Esophagus mucosa (tissue), 1 donor: ENCODE measurements at regions not wholly inside any gene's neighbourhood (a gene's known extent, or its start where the extent isn't known, plus 50 kb on each side); places are given as distances from the start of the nearest gene placed in this dataset.
"Not testable (repeated sequence)": the region's sequence is repeated elsewhere in the genome, so short reads cannot be mapped to it uniquely, and the experiment has no call there.

ENCODE experiments used
- ATAC-seq: fragments of 200-7000 bp; cut with Tn5 transposase; one replicate; pipeline ENCODE4 v1.9.1; 2020
- donor health status: DM: yes; HTN: yes; CAD: no.

DNA sequence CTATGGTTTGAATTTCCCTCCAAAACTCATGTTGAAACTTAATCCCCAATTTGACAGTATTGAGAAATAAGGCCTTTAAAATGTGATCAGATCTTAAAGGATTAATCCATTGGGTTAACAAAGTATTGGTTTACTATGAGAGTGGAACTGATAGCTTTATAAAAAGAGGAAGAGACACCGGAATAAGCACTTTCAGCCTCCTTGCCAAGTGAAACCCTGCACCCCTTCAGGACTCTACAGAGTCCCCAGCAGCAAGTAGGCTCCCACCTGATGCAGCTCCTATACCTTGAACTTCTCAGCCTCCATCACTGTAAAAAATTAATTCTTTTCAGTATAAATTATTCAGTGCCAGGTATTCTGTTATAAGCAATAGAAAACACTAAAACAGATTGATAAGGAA, 348.3 kb downstream of the CGGBP1 start:
- ATAC-seq = no peak

- ATAC-seq = no peak
These were observed 348.8 kb downstream of the CGGBP1 start for GRCh38 chr3:87710028-87710427.

DNA sequence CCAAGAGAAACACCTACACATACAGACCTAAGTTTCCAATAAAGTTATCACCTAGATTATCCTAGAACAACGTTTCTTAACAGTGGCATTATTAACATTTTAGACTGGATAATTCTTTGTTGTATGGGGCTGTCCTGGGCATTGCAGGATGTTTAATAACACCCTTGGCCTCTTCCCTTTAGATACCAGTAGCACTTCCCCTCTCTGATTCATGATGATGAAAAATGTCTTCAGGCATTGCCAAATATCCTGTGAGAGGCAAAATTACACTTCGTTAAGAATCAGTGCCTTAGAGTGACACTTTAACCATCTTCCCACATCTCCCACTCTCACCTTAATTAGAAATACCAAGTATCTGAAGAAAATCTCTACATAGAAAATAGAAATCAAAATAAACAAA, 352.6 kb downstream of the CGGBP1 start:
- no peak for ATAC-seq

- ATAC-seq = no peak
These were observed 356.2 kb downstream of the CGGBP1 start for GRCh38 chr3:87702600-87702999.

DNA sequence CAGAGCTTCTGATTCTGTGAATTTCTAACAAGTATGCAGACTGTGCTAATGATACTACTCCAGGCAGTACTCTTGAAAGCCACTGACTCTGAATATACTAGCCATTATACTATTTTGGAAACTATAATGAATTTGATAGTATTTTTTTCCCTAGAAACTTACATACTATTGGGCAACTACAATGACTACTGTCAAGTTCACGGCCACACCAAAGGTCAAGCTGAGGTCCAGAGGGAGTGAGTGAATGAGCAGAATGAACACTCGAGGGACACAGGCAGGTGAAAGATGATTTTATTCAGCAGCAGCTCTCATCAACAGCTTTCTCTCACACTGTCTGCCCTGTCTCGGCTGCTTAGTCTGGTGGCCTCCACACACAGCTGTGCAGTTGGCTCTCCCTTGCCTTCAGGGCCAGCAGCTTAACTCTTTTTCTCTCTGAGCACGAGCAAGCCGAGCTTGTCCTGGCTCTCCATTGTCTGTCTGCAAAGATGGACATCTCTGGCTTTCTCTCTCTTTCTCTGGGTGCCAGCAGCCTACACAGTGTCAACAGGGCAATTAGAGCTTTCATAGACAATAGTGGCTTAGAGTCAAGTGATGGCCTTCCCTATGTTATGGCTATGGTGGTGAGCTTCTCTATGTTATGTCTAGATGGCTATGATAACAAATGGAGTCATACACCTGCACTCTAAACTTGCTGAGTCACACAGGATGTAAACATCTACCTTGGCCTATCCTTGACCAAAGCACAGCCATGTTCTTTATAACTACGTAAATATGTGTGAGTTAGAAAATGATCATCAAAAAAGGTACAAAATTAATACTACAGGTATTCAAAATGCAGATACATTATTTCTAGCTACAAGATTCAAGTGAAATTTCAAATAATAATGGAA, 362.4 kb downstream of the CGGBP1 start:
- ATAC-seq = no peak

GRCh38 chr3:87694678-87695077, 364.1 kb downstream of the CGGBP1 start:
- no peak for ATAC-seq

- ATAC-seq = no peak
These were observed 367.7 kb downstream of the CGGBP1 start for GRCh38 chr3:87691109-87691508.

- ATAC-seq = not testable (repeated sequence)
These were observed 379.7 kb downstream of the CGGBP1 start for GRCh38 chr3:87678984-87679660.

GRCh38 chr3:87674397-87675161, 384.2 kb downstream of the CGGBP1 start:
- no peak for ATAC-seq

DNA sequence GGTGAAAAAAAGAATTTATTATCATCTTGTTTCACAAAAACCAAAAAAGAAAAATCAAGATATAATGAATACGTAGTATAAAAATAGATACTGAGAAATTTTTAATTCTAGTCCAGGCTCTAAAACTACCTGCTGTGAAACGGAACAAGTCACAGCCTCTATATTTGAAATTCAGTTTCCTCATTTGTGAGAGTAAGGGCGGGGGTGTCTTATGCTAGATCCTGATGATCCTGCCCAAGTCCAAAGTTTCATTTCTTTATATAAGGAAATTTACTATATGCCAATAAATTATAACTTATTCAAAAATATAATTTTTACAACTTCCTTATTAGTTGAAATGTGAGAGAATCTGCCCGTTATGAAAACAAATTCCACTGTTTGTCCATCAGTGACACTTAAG, 385.7 kb downstream of the CGGBP1 start:
- no peak for ATAC-seq

DNA sequence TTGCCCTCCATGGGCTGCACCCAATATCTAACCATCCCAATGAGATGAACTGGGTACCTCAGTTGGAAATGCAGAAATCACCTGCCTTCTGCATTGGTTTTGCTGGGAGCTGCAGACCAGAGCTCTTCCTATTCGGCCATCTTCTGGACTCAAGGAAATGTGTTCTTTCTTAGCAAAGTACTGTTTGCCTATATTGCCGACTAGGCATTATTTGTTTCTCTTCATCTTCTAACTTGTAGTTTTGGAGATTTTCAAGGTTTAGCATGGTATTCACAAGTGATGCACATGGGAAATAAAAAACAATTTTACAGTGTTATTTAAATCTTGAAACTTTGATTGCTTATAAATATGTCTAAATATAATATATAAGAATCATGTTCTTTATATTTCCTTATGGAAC, 377.8 kb upstream of the POU1F1 start:
- ATAC-seq = no peak

GRCh38 chr3:87653138-87653537, 376.8 kb upstream of the POU1F1 start:
- not testable (repeated sequence) for ATAC-seq

DNA sequence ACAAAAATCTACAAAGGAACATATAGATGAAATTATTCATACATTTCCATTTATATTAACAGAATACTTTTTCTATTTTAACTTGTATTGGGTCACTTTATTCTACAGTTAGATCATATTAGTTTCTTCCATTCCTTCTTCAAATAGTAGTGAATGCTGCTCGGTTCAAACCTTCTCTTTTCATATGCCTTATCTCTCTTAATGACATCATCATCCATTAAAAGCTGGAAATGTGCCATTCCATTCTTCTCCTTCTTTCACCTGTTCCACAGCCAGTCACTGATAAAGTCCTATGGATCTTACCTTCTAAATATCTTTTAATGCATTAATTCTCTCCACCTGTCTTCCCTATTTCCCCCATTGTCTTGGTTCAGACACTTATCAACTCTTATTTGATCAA, 358.0 kb upstream of the POU1F1 start:
- ATAC-seq = no peak

DNA sequence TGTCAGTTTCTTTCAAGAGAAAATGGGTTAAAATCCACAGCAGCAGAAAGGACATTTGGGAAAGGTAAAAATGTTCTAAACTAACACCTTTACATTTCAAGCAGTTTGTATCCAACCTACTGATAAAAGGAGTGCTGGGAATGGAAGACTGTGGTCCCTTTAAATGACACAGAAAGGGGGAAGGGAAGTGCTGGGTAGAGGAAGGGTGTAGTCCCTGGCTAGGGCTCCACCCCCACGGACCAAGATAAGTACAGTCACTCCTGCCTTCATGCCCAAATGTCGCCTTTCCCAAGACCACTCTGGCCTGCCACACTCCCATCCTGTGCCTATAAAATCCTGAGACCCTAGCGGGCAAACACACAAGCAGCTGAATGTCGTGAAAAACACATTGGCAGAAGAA, 350.9 kb upstream of the POU1F1 start:
- no peak for ATAC-seq

DNA sequence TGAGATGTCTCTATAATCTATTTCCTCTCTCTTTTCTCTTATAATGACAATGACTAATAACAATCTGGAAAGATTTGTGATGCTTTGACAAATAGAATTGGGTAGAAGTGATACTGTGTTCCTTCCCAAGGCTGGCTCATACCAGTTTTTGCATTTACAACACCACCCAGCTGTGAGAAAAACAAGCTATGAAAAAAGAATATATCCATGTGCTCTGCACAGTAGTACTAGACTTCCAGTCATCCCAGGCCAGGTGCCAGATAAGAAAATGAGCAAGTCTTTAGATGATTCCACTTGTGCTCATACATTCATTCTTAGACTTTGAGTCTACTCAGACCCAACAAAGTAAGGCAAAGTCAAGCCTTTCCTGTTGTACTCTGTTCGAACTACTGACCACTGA, 350.2 kb upstream of the POU1F1 start:
- no peak for ATAC-seq

DNA sequence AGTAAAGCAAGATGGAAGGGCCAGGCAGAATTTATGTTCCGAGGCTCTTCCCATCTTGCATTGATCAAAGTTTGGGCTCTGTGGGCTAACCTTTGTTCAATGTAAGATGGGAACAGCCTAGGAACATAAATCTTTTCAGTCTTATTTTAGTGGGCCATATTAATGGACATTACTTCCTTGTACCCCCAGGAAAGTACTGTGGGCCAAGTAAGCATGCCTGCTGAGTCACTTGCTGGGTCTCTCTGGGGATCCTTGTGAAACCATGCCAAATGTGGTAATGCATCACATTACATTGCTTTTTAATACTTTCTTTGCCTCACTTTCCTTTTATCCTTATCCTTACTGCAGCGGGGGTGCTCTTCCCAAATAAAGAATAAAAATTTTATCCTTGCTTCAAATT, 349.5 kb upstream of the POU1F1 start:
- no peak for ATAC-seq

GRCh38 chr3:87624860-87625259, 348.5 kb upstream of the POU1F1 start:
- no peak for ATAC-seq

DNA sequence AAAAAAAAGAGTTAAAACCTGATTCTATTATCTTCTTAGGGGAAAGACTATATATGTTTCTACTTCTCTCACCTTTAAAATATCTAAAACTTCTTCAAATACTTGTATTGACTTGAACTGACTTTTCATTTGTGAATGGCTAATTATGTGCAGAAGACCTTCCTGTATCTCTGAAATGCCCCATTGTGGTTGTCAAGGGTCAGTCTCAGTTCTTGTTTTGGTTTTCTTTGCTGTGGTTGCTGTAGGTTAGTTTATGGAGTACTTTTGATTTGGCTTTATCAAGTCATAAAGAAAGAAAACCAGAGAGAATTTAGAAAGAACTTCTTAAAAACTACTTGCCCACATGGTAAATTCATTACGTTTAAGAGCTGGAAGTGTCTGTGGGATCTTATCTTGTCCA, 345.3 kb upstream of the POU1F1 start:
- no peak for ATAC-seq

DNA sequence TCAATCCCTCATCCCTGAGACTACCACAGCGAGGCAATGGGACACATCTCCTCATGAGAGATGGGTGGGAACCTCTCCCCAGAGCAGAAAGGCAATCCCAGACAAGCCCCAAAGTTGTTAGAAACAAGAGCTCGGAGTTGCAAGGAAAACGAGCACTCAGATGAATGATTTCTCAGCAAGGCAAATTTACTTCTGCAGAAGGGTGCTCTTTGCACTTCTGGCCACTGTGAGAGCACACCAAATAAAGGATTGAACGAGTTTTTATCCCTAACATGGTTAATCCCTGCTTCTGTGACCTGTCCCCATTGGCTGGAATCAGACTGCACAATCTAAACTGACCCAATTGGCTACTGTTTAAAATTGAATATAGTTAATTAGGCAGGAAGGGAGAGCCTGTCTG, 339.1 kb upstream of the POU1F1 start:
- ATAC-seq = no peak

GRCh38 chr3:87614998-87615397, 338.6 kb upstream of the POU1F1 start:
- no peak for ATAC-seq

GRCh38 chr3:87607234-87607633, 330.9 kb upstream of the POU1F1 start:
- no peak for ATAC-seq

DNA sequence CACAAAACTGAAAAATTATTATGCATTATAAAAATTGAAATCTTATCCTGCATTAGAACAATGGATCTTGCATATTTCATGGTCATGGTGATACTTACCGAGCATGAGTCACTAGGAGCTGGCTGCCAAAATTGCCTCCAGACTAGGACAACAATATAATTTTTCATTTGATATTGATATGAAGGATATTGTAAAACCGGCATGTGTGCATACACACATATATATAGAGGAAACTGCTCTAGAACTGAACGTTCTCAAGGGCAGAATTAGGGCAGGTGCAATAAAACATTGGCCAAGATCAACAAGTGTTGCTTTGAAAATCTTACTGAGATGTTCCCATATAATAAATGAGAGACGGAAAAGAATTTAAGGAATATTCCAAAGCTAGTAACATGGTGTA, 319.4 kb upstream of the POU1F1 start:
- no peak for ATAC-seq

GRCh38 chr3:87581240-87581639, 304.9 kb upstream of the POU1F1 start:
- no peak for ATAC-seq

- no peak for ATAC-seq
These were observed 300.4 kb upstream of the POU1F1 start for GRCh38 chr3:87576752-87577151.
